Right cardiac atrium (tissue), 5 donors: ENCODE measurements at regions not wholly inside any gene's neighbourhood (a gene's known extent, or its start where the extent isn't known, plus 50 kb on each side); places are given as distances from the start of the nearest gene placed in this dataset.
A peak's percentile ranks its signal among the peaks of the same experiment; 100 is the strongest.

Source experiments
- ATAC-seq, 2 donors: fragments of 200-7000 bp; cut with Tn5 transposase; one replicate each; pipeline versions ENCODE4 v1.8.0 to v1.9.1; 2020; ENCODE audit warnings: moderate library complexity in 2 of 2, mild to moderate bottlenecking in 1 of 2
- DNase-seq, 3 donors: peaks; one replicate each; pipeline ENCODE4 v3.0.0-alpha.2; 2020
- H3K27ac ChIP-seq: one replicate; pipeline ENCODE4 v1.5.1; 2013; ENCODE audit warnings: mild to moderate bottlenecking, low read length, control low read depth, moderate library complexity
- H3K27me3 ChIP-seq: one replicate; pipeline ENCODE4 v1.6.1; 2013; ENCODE audit not compliant: control insufficient read depth, insufficient read depth
- H3K4me1 ChIP-seq: one replicate; pipeline ENCODE4 v1.6.1; 2013; ENCODE audit warnings: low read length; ENCODE audit not compliant: control insufficient read depth, insufficient read depth
- H3K4me3 ChIP-seq: one replicate; pipeline ENCODE4 v1.5.1; 2013; ENCODE audit warnings: low read length, control low read depth
- H3K9me3 ChIP-seq: one replicate; pipeline ENCODE4 v1.6.1; 2013; ENCODE audit warnings: low read length; ENCODE audit not compliant: control insufficient read depth
- WGBS: extraction: QIAGEN DNeasy Blood & Tissue Kit; methylation state at CpG from one replicate; pipeline ENCODE4 v1.1.7; 2013; 5-methylcytosine and 5-hydroxymethylcytosine counted together
- intact Hi-C, 4 donors: fragments of 100-400 bp; cut with DNase I; formaldehyde crosslinking; loops; one replicate each; pipeline versions ENCODE4 v1.11.0 to v1.14.0; 2022 to 2023
- donor health status: healthy with polysubstance abuse.
- donor health status: DM: no; HTN: yes; CAD: no.
- donor health status: DM: no; HTN: no; CAD: no.
- donor health status: DM: no; HTN: yes; CAD: no; lungs with severe emphysema.
- donor health status: DM: yes; HTN: yes; CAD: no.

GRCh38 chr10:63696205-63696604, 175.0 kb downstream of the REEP3 start:
- WGBS = 96% methylated on average over 3 of the region's 3 CpGs
- intact Hi-C loops = no loop called here
- no peaks in the 10 kb centered on the region for H3K9me3 ChIP-seq
- H3K4me3 ChIP-seq = no peak overlapping the region
- H3K27ac ChIP-seq = no peak overlapping the region
- ATAC-seq (no peak), DNase-seq (no peak)
- H3K4me1 ChIP-seq = peaks cover 6% of the 10 kb centered on the region
- H3K27me3 ChIP-seq = no peaks in the 10 kb centered on the region

GRCh38 chr10:63697956-63698786, 177.0 kb downstream of the REEP3 start:
- WGBS = 85% methylated on average over 7 of the region's 7 CpGs
- H3K9me3 ChIP-seq = no peaks in the 10 kb centered on the region
- intact Hi-C loops = no loop called here
- H3K27ac ChIP-seq = peak overlapping the region; percentile 23
- no peak overlapping the region for H3K4me3 ChIP-seq
- DNase-seq = no peak
- H3K4me1 ChIP-seq = peaks cover 6% of the 10 kb centered on the region
- no peak for ATAC-seq
- H3K27me3 ChIP-seq = no peaks in the 10 kb centered on the region

GRCh38 chr10:63698787-63699150, 177.6 kb downstream of the REEP3 start:
- DNase-seq (no peak), ATAC-seq (peak; percentile 57 to 65)
- peaks cover 6% of the 10 kb centered on the region for H3K4me1 ChIP-seq
- no peaks in the 10 kb centered on the region for H3K27me3 ChIP-seq
- no peak overlapping the region for H3K4me3 ChIP-seq
- H3K27ac ChIP-seq = peak overlapping the region; percentile 79
- H3K9me3 ChIP-seq = no peaks in the 10 kb centered on the region
- intact Hi-C loops = no loop called here
- 69% methylated on average over 2 of the region's 2 CpGs for WGBS

- intact Hi-C loops = no loop called here
- peak; percentile 66 to 77 (median 75) for DNase-seq
- ATAC-seq = peak; percentile 89 to 96
- WGBS = 30% methylated on average over 5 of the region's 5 CpGs
- Histone ChIP-seq H3K9me3 (no peaks in the 10 kb centered on the region), H3K27me3 (no peaks in the 10 kb centered on the region), H3K4me1 (peaks cover 6% of the 10 kb centered on the region), H3K27ac (peak overlapping the region; percentile 77), H3K4me3 (no peak overlapping the region)
Measured at GRCh38 chr10:63699785-63700613, 178.8 kb downstream of the REEP3 start.

- H3K4me1 ChIP-seq = peaks cover 6% of the 10 kb centered on the region
- H3K9me3 ChIP-seq = no peaks in the 10 kb centered on the region
- 44% methylated on average over 1 of the region's 1 CpG for WGBS
- H3K27ac ChIP-seq = no peak overlapping the region
- H3K4me3 ChIP-seq = no peak overlapping the region
- ATAC-seq = peak in 1 of 2 donors; percentile 6
- H3K27me3 ChIP-seq = no peaks in the 10 kb centered on the region
- intact Hi-C loops = no loop called here
- DNase-seq = no peak
Measured at GRCh38 chr10:63700631-63701156, 179.5 kb downstream of the REEP3 start.

GRCh38 chr10:63702092-63702491, 180.9 kb downstream of the REEP3 start:
- no peak for DNase-seq
- H3K4me1 ChIP-seq = peaks cover 6% of the 10 kb centered on the region
- no peak for ATAC-seq
- no peak overlapping the region for H3K27ac ChIP-seq
- intact Hi-C loops = no loop called here
- no peaks in the 10 kb centered on the region for H3K9me3 ChIP-seq
- WGBS = 49% methylated on average over 1 of the region's 1 CpG
- no peak overlapping the region for H3K4me3 ChIP-seq
- H3K27me3 ChIP-seq = no peaks in the 10 kb centered on the region

- H3K4me3 ChIP-seq = no peak overlapping the region
- H3K9me3 ChIP-seq = no peaks in the 10 kb centered on the region
- 89% methylated on average over 4 of the region's 4 CpGs for WGBS
- intact Hi-C loops = no loop called here
- peaks cover 6% of the 10 kb centered on the region for H3K4me1 ChIP-seq
- ATAC-seq (peak in 1 of 2 donors; percentile 9), DNase-seq (no peak)
- no peak overlapping the region for H3K27ac ChIP-seq
- H3K27me3 ChIP-seq = no peaks in the 10 kb centered on the region
Measured at GRCh38 chr10:63703113-63703670, 182.0 kb downstream of the REEP3 start.

GRCh38 chr10:63703740-63704345, 182.6 kb downstream of the REEP3 start:
- no peak overlapping the region for H3K4me3 ChIP-seq

GRCh38 chr10:63707254-63707910, 186.2 kb downstream of the REEP3 start:
- DNase-seq = no peak
- 40% methylated on average over 1 of the region's 1 CpG for WGBS
- Histone ChIP-seq H3K4me1 (peaks cover 12% of the 10 kb centered on the region), H3K4me3 (no peak overlapping the region), H3K9me3 (no peaks in the 10 kb centered on the region), H3K27ac (peak overlapping the region; percentile 76), H3K27me3 (no peaks in the 10 kb centered on the region)
- ATAC-seq = peak; percentile 68 to 78
- intact Hi-C loops = no loop called here

More at GRCh38 chr10:63703740-63704345, 182.6 kb downstream of the REEP3 start:
- DNase-seq = no peak
- intact Hi-C loops = no loop called here
- WGBS = 85% methylated on average over 6 of the region's 6 CpGs
- Histone ChIP-seq H3K27me3 (no peaks in the 10 kb centered on the region), H3K9me3 (no peaks in the 10 kb centered on the region), H3K27ac (no peak overlapping the region), H3K4me1 (peaks cover 10% of the 10 kb centered on the region)
- ATAC-seq = no peak

GRCh38 chr10:63708421-63708820, 187.2 kb downstream of the REEP3 start:
- no peaks in the 10 kb centered on the region for H3K9me3 ChIP-seq
- no peak overlapping the region for H3K27ac ChIP-seq
- H3K4me1 ChIP-seq = peaks cover 16% of the 10 kb centered on the region
- WGBS = 69% methylated on average over 5 of the region's 5 CpGs
- no peaks in the 10 kb centered on the region for H3K27me3 ChIP-seq
- no peak for ATAC-seq
- DNase-seq = no peak
- no peak overlapping the region for H3K4me3 ChIP-seq
- intact Hi-C loops = loop anchor here in 1 of 4 donors (2.0 kb wide), 1 partner anchor 22 kb away; no protein-coding TSS in a partner anchor
